Body of pancreas (tissue), 4 donors: ENCODE measurements at regions not wholly inside any gene's neighbourhood (a gene's known extent, or its start where the extent isn't known, plus 50 kb on each side); places are given as distances from the start of the nearest gene placed in this dataset.

Experiments
- ATAC-seq: fragments of 150-250 bp; one replicate; pipeline ENCODE4 v1.9.1; 2016
- DNase-seq, 4 donors: peaks; one replicate each; pipeline ENCODE4 v3.0.0-alpha.2; 2019
- H3K27ac ChIP-seq, 4 donors: fragments of 200-600 bp; sonication (generic); 1 replicate in 3 of 4; 2 replicates in 1 of 4; pipeline versions ENCODE4 v1.5.1 to v1.6.1; 2016 to 2019; ENCODE audit warnings: mild to moderate bottlenecking in 1 of 4, mixed read lengths in 1 of 4, moderate library complexity in 1 of 4
- H3K27me3 ChIP-seq, 2 donors: fragments of 200-600 bp; sonication (generic); one replicate each; pipeline ENCODE4 v1.6.0; 2016; ENCODE audit warnings: mild to moderate bottlenecking in 1 of 2
- H3K36me3 ChIP-seq, 2 donors: fragments of 200-600 bp; sonication (generic); replicated peaks in 1 of 2; 2 replicates each; pipeline ENCODE4 v1.5.1; 2016; ENCODE audit warnings: low read depth in 2 of 2; ENCODE audit not compliant: insufficient read depth in 1 of 2
- H3K4me1 ChIP-seq: fragments of 200-600 bp; sonication (generic); one replicate; pipeline ENCODE4 v1.6.0; 2016
- H3K4me3 ChIP-seq, 2 donors: fragments of 200-600 bp; sonication (generic); 1 replicate in 1 of 2; 2 replicates in 1 of 2; pipeline ENCODE4 v1.5.1; 2016 to 2019
- H3K9me3 ChIP-seq, 3 donors: fragments of 200-600 bp; sonication (generic); 1 replicate in 2 of 3; 2 replicates in 1 of 3; pipeline ENCODE4 v1.5.1; 2016
- POLR2A ChIP-seq, 3 donors: fragments of 450-650 bp; IDR thresholded peaks; one replicate each; pipeline ENCODE4 v1.6.1; 2016; ENCODE audit warnings: antibody characterized with exemption in 3 of 3, mild to moderate bottlenecking in 2 of 3
- WGBS, 2 donors: methylation state at CpG; one replicate each; pipeline ENCODE4 v1.1.5; 2017; 5-methylcytosine and 5-hydroxymethylcytosine counted together
- intact Hi-C: fragments of 100-400 bp; cut with DNase I; formaldehyde crosslinking; loops from one replicate; pipeline ENCODE4 v1.15.1; 2023
- TF ChIP-seq, protein P1 (sequence below), 7 experiments: fragments of 450-650 bp in 4 of 7; fragments of 200-600 bp in 3 of 7; sonication (generic) in 3 of 7; IDR thresholded peaks; one replicate each; pipeline ENCODE4 v1.5.1; 2016 to 2019; ENCODE audit warnings: antibody characterized with exemption in 7 of 7

DNA sequence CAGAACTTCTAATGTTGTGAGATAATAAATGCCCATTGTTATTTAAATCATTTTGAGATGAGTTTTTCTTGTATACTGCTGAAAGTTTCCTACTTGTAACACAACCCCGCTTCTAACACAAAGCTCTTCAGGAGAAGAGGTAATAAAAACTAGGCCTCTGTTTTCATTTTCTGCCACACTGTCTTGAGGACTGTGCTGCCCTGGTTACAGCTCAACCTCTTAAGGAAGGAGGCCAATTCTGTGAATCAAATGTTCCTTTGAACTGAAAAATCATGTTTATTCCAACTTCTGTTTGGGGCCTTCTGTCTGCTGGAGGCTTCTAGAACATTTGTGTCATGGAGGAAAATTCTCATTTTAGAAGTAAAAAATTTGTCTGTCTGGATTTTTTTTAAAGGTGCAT is 100.3 kb downstream of the LRIG3 start:
- Histone ChIP-seq H3K9me3 (no peaks in the 10 kb centered on the region), H3K4me1 (no peaks in the 10 kb centered on the region), H3K4me3 (no peak overlapping the region), H3K36me3 (no peaks in the 10 kb centered on the region), H3K27me3 (no peaks in the 10 kb centered on the region), H3K27ac (no peak overlapping the region)
- TF ChIP-seq, protein P1, sequence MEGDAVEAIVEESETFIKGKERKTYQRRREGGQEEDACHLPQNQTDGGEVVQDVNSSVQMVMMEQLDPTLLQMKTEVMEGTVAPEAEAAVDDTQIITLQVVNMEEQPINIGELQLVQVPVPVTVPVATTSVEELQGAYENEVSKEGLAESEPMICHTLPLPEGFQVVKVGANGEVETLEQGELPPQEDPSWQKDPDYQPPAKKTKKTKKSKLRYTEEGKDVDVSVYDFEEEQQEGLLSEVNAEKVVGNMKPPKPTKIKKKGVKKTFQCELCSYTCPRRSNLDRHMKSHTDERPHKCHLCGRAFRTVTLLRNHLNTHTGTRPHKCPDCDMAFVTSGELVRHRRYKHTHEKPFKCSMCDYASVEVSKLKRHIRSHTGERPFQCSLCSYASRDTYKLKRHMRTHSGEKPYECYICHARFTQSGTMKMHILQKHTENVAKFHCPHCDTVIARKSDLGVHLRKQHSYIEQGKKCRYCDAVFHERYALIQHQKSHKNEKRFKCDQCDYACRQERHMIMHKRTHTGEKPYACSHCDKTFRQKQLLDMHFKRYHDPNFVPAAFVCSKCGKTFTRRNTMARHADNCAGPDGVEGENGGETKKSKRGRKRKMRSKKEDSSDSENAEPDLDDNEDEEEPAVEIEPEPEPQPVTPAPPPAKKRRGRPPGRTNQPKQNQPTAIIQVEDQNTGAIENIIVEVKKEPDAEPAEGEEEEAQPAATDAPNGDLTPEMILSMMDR (IDR thresholded peaks at IDR 0.05), result no peak
- TF ChIP-seq POLR2A (IDR thresholded peaks at IDR 0.05), result no peak
- intact Hi-C loops, result no loop called here
- DNase-seq (no peak), ATAC-seq (no peak)
- WGBS, 2 donors, result 97% methylated on average over 1 of the region's 1 CpG
